ENCODE measurements at regions not wholly inside any gene's neighbourhood (a gene's known extent, or its start where the extent isn't known, plus 50 kb on each side); places are given as distances from the start of the nearest gene placed in this dataset.
"Not testable (repeated sequence)": the region's sequence is repeated elsewhere in the genome, so short reads cannot be mapped to it uniquely, and the experiment has no call there.

- Histone ChIP-seq H2AFZ (ENCODE audit: insufficient read depth, low read depth, low read length, poor library complexity, severe bottlenecking) (no peak overlapping the region), H4K20me1 (ENCODE audit: insufficient read depth, low read length) (no peaks in the 10 kb centered on the region)
- no peak for TF ChIP-seq CTCF (IDR thresholded peaks at IDR 0.05)
These were observed 568.0 kb downstream of the PDHA2 start for GRCh38 chr4:96407738-96408463.

GRCh38 chr4:96414853-96415252, 575.0 kb downstream of the PDHA2 start:
- H3K27me3 ChIP-seq (ENCODE audit: control insufficient read depth in 2 of 2, insufficient read depth in 2 of 2, low read length in 2 of 2); H3K36me3 Mint-ChIP-seq; H4K20me1 ChIP-seq (ENCODE audit: insufficient read depth, low read length); DNase-seq; H3K4me2 ChIP-seq (replicated peaks; ENCODE audit: extremely low read depth, low read length, poor library complexity, severe bottlenecking); H3K4me1 ChIP-seq (ENCODE audit: control insufficient read depth in 1 of 2, insufficient read depth in 2 of 2, low read length in 2 of 2); H3K9ac ChIP-seq (ENCODE audit: insufficient read depth, low read length, poor library complexity, severe bottlenecking); H3K27me3 Mint-ChIP-seq (ENCODE audit: low read depth in 3 of 3); H3K9me3 Mint-ChIP-seq; H3K4me3 ChIP-seq (replicated peaks in 1 of 3; ENCODE audit: low read depth in 2 of 3, low read length in 3 of 3); H3K27ac Mint-ChIP-seq; H3K9me3 ChIP-seq (replicated peaks in 1 of 2; ENCODE audit: control insufficient read depth in 1 of 2, insufficient read depth in 1 of 2, low read length in 2 of 2); H3K79me2 ChIP-seq (ENCODE audit: insufficient read depth, low read length); H2AFZ ChIP-seq (ENCODE audit: insufficient read depth, low read depth, low read length, poor library complexity, severe bottlenecking); intact Hi-C loops (cut with micrococcal nuclease); H3K4me1 Mint-ChIP-seq; H3K4me3 Mint-ChIP-seq; H3K36me3 ChIP-seq (replicated peaks in 1 of 2; ENCODE audit: control insufficient read depth in 1 of 2, insufficient read depth in 2 of 2, low read length in 2 of 2); H3K27ac ChIP-seq (ENCODE audit: low read depth in 1 of 2, low read length in 2 of 2): not testable (repeated sequence)
- WGBS (ENCODE audit: insufficient coverage) = 94% methylated on average over 5 of the region's 21 CpGs

More at GRCh38 chr4:96407738-96408463, 568.0 kb downstream of the PDHA2 start:
- no peaks in the 10 kb centered on the region for H3K27me3 ChIP-seq (ENCODE audit: control insufficient read depth in 2 of 2, insufficient read depth in 2 of 2, low read length in 2 of 2)
- WGBS (ENCODE audit: insufficient coverage) = 75% methylated on average over 1 of the region's 5 CpGs
- H3K79me2 ChIP-seq (ENCODE audit: insufficient read depth, low read length) = no peaks in the 10 kb centered on the region
- H3K4me2 ChIP-seq (replicated peaks; ENCODE audit: extremely low read depth, low read length, poor library complexity, severe bottlenecking) = no peak overlapping the region
- H3K36me3 ChIP-seq (replicated peaks in 1 of 2; ENCODE audit: control insufficient read depth in 1 of 2, insufficient read depth in 2 of 2, low read length in 2 of 2) = no peaks in the 10 kb centered on the region
- H3K27ac Mint-ChIP-seq = no peak overlapping the region
- intact Hi-C loops (cut with micrococcal nuclease) = no loop called here
- H3K9me3 ChIP-seq (replicated peaks in 1 of 2; ENCODE audit: control insufficient read depth in 1 of 2, insufficient read depth in 1 of 2, low read length in 2 of 2) = no peaks in the 10 kb centered on the region
- H3K4me3 ChIP-seq (replicated peaks in 1 of 3; ENCODE audit: low read depth in 2 of 3, low read length in 3 of 3) = no peak overlapping the region
- no peaks in the 10 kb centered on the region for H3K36me3 Mint-ChIP-seq
- H3K4me1 Mint-ChIP-seq = no peaks in the 10 kb centered on the region
- peaks cover 0 to 10% (median 2%) of the 10 kb centered on the region in 7 donors for H3K9me3 Mint-ChIP-seq
- no peak overlapping the region for H3K27ac ChIP-seq (ENCODE audit: low read depth in 1 of 2, low read length in 2 of 2)
- H3K4me1 ChIP-seq (ENCODE audit: control insufficient read depth in 1 of 2, insufficient read depth in 2 of 2, low read length in 2 of 2) = no peaks in the 10 kb centered on the region
- DNase-seq = no peak
- no peaks in the 10 kb centered on the region for H3K27me3 Mint-ChIP-seq (ENCODE audit: low read depth in 3 of 3)
- H3K4me3 Mint-ChIP-seq = no peak overlapping the region
- no peak overlapping the region for H3K9ac ChIP-seq (ENCODE audit: insufficient read depth, low read length, poor library complexity, severe bottlenecking)
